H1 (cell line): ENCODE measurements at regions not wholly inside any gene's neighbourhood (a gene's known extent, or its start where the extent isn't known, plus 50 kb on each side); places are given as distances from the start of the nearest gene placed in this dataset.

Experiments used
- CTCF ChIA-PET: fragments of 300-600 bp; sonication (Branson Sonifier 250); formaldehyde crosslinking; loops from one replicate; lab custom pipeline; 2021; ENCODE audit not compliant: partially characterized antibody; lab: Charles Lee
- POLR2A ChIA-PET: fragments of 300-600 bp; sonication (Branson Sonifier 250); formaldehyde crosslinking; loops from one replicate; lab custom pipeline; 2021; ENCODE audit warnings: inconsistent platforms; ENCODE audit not compliant: partially characterized antibody; lab: Charles Lee
- DNase-seq, 2 experiments: peaks; one replicate each; pipeline versions ENCODE4 v3.0.0 to v3.0.0-alpha.2; 2010 to 2022; ENCODE audit warnings: low spot score in 2 of 2, low read depth in 1 of 2, mixed read lengths in 1 of 2
- FAIRE-seq: peaks from 2 replicates; lab custom pipeline; 2011; peaks lifted over from hg19 to GRCh38; lab: Jason Lieb, UNC
- H2AFZ ChIP-seq: 2 replicates; pipeline ENCODE4 v1.8.1; 2012; ENCODE audit warnings: low read length, inconsistent platforms
- H2AK5ac ChIP-seq: 2 replicates; pipeline ENCODE4 v1.6.1; 2013; ENCODE audit warnings: low read depth, low read length
- H2BK120ac ChIP-seq: replicated peaks from 2 replicates; pipeline ENCODE3; 2013; ENCODE audit warnings: low read depth, low read length, inconsistent platforms
- H2BK12ac ChIP-seq: 2 replicates; pipeline ENCODE4 v1.6.1; 2013; ENCODE audit warnings: low read depth, low read length
- H2BK15ac ChIP-seq: 2 replicates; pipeline ENCODE4 v1.6.1; 2013; ENCODE audit warnings: low read length
- H2BK20ac ChIP-seq: 2 replicates; pipeline ENCODE4 v1.6.1; 2013; ENCODE audit warnings: low read length
- H2BK5ac ChIP-seq: 2 replicates; pipeline ENCODE4 v1.6.1; 2013; ENCODE audit warnings: low read depth, low read length
- H3K14ac ChIP-seq: 2 replicates; pipeline ENCODE4 v1.6.1; 2013; ENCODE audit warnings: inconsistent platforms; ENCODE audit not compliant: insufficient read length
- H3K18ac ChIP-seq: 2 replicates; pipeline ENCODE4 v1.6.1; 2013; ENCODE audit warnings: low read length; ENCODE audit errors: extremely low read depth
- H3K23ac ChIP-seq: 2 replicates; pipeline ENCODE4 v1.6.1; 2013; ENCODE audit warnings: inconsistent platforms; ENCODE audit not compliant: insufficient read length
- H3K23me2 ChIP-seq: 2 replicates; pipeline ENCODE4 v1.6.1; 2013; ENCODE audit warnings: low read depth, low read length
- H3K27ac ChIP-seq: 2 replicates; pipeline ENCODE4 v1.6.1; 2011; ENCODE audit warnings: low read depth, low read length, inconsistent platforms
- H3K27me3 ChIP-seq, 4 experiments: replicated peaks in 1 of 4; 1 replicate in 1 of 4; 2 replicates in 3 of 4; pipeline versions ENCODE4 v1.6.1 to v1.8.1; 2011 to 2013; ENCODE audit warnings: low read length in 3 of 4, mild to moderate bottlenecking in 3 of 4, inconsistent platforms in 2 of 4, mixed read lengths in 2 of 4, moderate library complexity in 1 of 4; ENCODE audit not compliant: control insufficient read depth in 3 of 4, insufficient read depth in 3 of 4; ENCODE audit errors: extremely low read depth in 1 of 4
- H3K36me3 ChIP-seq, 4 experiments: 2 replicates each; pipeline versions ENCODE4 v1.6.1 to v1.8.1; 2011 to 2013; ENCODE audit warnings: mild to moderate bottlenecking in 4 of 4, low read length in 3 of 4, moderate library complexity in 2 of 4, control low read depth in 1 of 4, inconsistent platforms in 1 of 4; ENCODE audit not compliant: insufficient read depth in 4 of 4, control insufficient read depth in 2 of 4
- H3K4ac ChIP-seq: replicated peaks from 2 replicates; pipeline ENCODE3; 2013; ENCODE audit warnings: low read length, low read depth, mixed read lengths, inconsistent platforms; ENCODE audit not compliant: insufficient read length
- H3K4me1 ChIP-seq, 4 experiments: replicated peaks in 1 of 4; 1 replicate in 1 of 4; 2 replicates in 3 of 4; pipeline versions ENCODE4 v1.6.1 to v1.8.1; 2011 to 2013; ENCODE audit warnings: low read length in 3 of 4, inconsistent platforms in 2 of 4, mixed read lengths in 1 of 4; ENCODE audit not compliant: insufficient read depth in 4 of 4, control insufficient read depth in 3 of 4
- H3K4me2 ChIP-seq, 2 experiments: 2 replicates each; pipeline versions ENCODE4 v1.6.1 to v1.8.1; 2011 to 2013; ENCODE audit warnings: low read depth in 2 of 2, low read length in 2 of 2, control low read depth in 1 of 2, inconsistent platforms in 1 of 2, mild to moderate bottlenecking in 1 of 2; ENCODE audit not compliant: insufficient read depth in 1 of 2
- H3K4me3 ChIP-seq, 4 experiments: fragments of 200-600, 300-600 bp in 1 of 4; sonication (generic), shearing (Covaris generic), sonication (Bioruptor Twin) in 1 of 4; 2 replicates each; pipeline versions ENCODE4 v1.5.1 to v1.8.1; 2011 to 2016; ENCODE audit warnings: low read length in 4 of 4, low read depth in 3 of 4, control low read depth in 2 of 4, inconsistent platforms in 2 of 4, mild to moderate bottlenecking in 2 of 4, mixed read lengths in 1 of 4, moderate library complexity in 1 of 4; ENCODE audit not compliant: insufficient read depth in 2 of 4; ENCODE audit errors: extremely low read depth in 1 of 4
- H3K56ac ChIP-seq: replicated peaks from 2 replicates; pipeline ENCODE3; 2013; ENCODE audit warnings: low read depth, mild to moderate bottlenecking, mixed read lengths, low read length, inconsistent platforms; ENCODE audit not compliant: insufficient read length
- H3K79me1 ChIP-seq: 2 replicates; pipeline ENCODE4 v1.6.1; 2013; ENCODE audit warnings: low read depth, low read length, control low read depth
- H3K79me2 ChIP-seq, 2 experiments: 2 replicates each; pipeline versions ENCODE4 v1.6.1 to v1.8.1; 2012 to 2013; ENCODE audit warnings: low read length in 2 of 2, mild to moderate bottlenecking in 2 of 2, inconsistent platforms in 1 of 2; ENCODE audit not compliant: insufficient read depth in 2 of 2, control insufficient read depth in 1 of 2
- H3K9ac ChIP-seq, 4 experiments: replicated peaks in 1 of 4; 1 replicate in 1 of 4; 2 replicates in 3 of 4; pipeline versions ENCODE4 v1.6.1 to v1.8.1; 2011 to 2013; ENCODE audit warnings: low read depth in 3 of 4, low read length in 3 of 4, control low read depth in 2 of 4, mild to moderate bottlenecking in 2 of 4, moderate library complexity in 2 of 4, inconsistent platforms in 1 of 4; ENCODE audit errors: extremely low read depth in 1 of 4
- H3K9me3 ChIP-seq, 2 experiments: 2 replicates each; pipeline versions ENCODE4 v1.6.1 to v1.8.1; 2012 to 2013; ENCODE audit warnings: mild to moderate bottlenecking in 2 of 2, moderate library complexity in 2 of 2, control low read depth in 1 of 2, inconsistent platforms in 1 of 2, low read depth in 1 of 2, low read length in 1 of 2, mixed read lengths in 1 of 2; ENCODE audit not compliant: insufficient read depth in 2 of 2
- H4K20me1 ChIP-seq, 2 experiments: replicated peaks in 1 of 2; 2 replicates each; pipeline versions ENCODE3 to v1.8.1; 2011 to 2013; ENCODE audit warnings: inconsistent platforms in 2 of 2, low read length in 2 of 2, mild to moderate bottlenecking in 1 of 2; ENCODE audit not compliant: insufficient read depth in 2 of 2, control insufficient read depth in 1 of 2
- H4K5ac ChIP-seq: 2 replicates; pipeline ENCODE4 v1.6.1; 2013; ENCODE audit warnings: low read length, low read depth, mixed read lengths, inconsistent platforms; ENCODE audit not compliant: insufficient read length
- H4K8ac ChIP-seq: 2 replicates; pipeline ENCODE4 v1.8.0; 2013; ENCODE audit warnings: mild to moderate bottlenecking, moderate library complexity, low read length, inconsistent platforms; ENCODE audit not compliant: insufficient read depth; ENCODE audit errors: extremely low read depth
- H4K91ac ChIP-seq: replicated peaks from 2 replicates; pipeline ENCODE3; 2013; ENCODE audit warnings: low read length, mixed read lengths, inconsistent platforms; ENCODE audit not compliant: insufficient read length
- BCL11A ChIP-seq, 2 experiments: IDR thresholded peaks; one replicate each; pipeline ENCODE4 v1.6.1; 2011; ENCODE audit warnings: low read depth in 2 of 2, low read length in 2 of 2, mild to moderate bottlenecking in 2 of 2
- BRCA1 ChIP-seq: IDR thresholded peaks from 2 replicates; pipeline ENCODE4 v1.6.1; 2012; ENCODE audit warnings: low read depth, low read length, improper control_type of control experiment
- EGR1 ChIP-seq: IDR thresholded peaks from 2 replicates; pipeline ENCODE4 v1.6.1; 2011; ENCODE audit warnings: low read depth, low read length, borderline replicate concordance
- KDM1A ChIP-seq: fragments of 200-600, 300-600 bp; sonication (generic); IDR thresholded peaks from 2 replicates; pipeline ENCODE4 v1.7.1; 2016; ENCODE audit warnings: mild to moderate bottlenecking, low read length, borderline replicate concordance
- KDM5A ChIP-seq: fragments of 200-600 bp; IDR thresholded peaks from 2 replicates; pipeline ENCODE4 v1.7.1; 2012; ENCODE audit warnings: mild to moderate bottlenecking, low read length, inconsistent platforms, mixed read lengths
- NRF1 ChIP-seq: IDR thresholded peaks from 2 replicates; pipeline ENCODE4 v1.6.1; 2011; ENCODE audit warnings: mild to moderate bottlenecking, low read depth, low read length, improper control_type of control experiment
- POLR2A ChIP-seq, 2 experiments: IDR thresholded peaks; 1 replicate in 1 of 2; 2 replicates in 1 of 2; pipeline ENCODE4 v1.6.1; 2011; ENCODE audit warnings: low read depth in 2 of 2, low read length in 2 of 2, mild to moderate bottlenecking in 2 of 2; ENCODE audit errors: control extremely low read depth in 1 of 2
- RAD21 ChIP-seq, 2 experiments: IDR thresholded peaks in 1 of 2; conservative IDR thresholded peaks in 1 of 2; 2 replicates each; pipeline ENCODE4 v1.6.1; 2011; ENCODE audit warnings: low read depth in 2 of 2, low read length in 2 of 2, improper control_type of control experiment in 1 of 2, inconsistent platforms in 1 of 2, mild to moderate bottlenecking in 1 of 2, moderate library complexity in 1 of 2
- SIX5 ChIP-seq: IDR thresholded peaks from 2 replicates; pipeline ENCODE4 v1.6.1; 2011; ENCODE audit warnings: mild to moderate bottlenecking, low read depth, low read length
- SP4 ChIP-seq: IDR thresholded peaks from 2 replicates; pipeline ENCODE4 v1.6.1; 2012; ENCODE audit warnings: low read length, inconsistent platforms
- TBP ChIP-seq: IDR thresholded peaks from 2 replicates; pipeline ENCODE4 v1.6.1; 2011; ENCODE audit warnings: low read depth, low read length, improper control_type of control experiment
- ZNF274 ChIP-seq: IDR thresholded peaks from 2 replicates; pipeline ENCODE4 v1.7.0; 2012; ENCODE audit warnings: low read length, borderline replicate concordance; ENCODE audit errors: extremely low read depth
- WGBS, 2 experiments: shearing (Covaris generic) in 1 of 2; methylation state at CpG; one replicate each; pipeline versions ENCODE4 v1.1.6 to v1.1.7; 2013 to 2015; ENCODE audit warnings: low lambda C conversion rate in 2 of 2, mixed read lengths in 2 of 2, inconsistent platforms in 1 of 2, low coverage in 1 of 2, missing lambda C conversion rate in 1 of 2; ENCODE audit not compliant: insufficient replicate concordance in 2 of 2, insufficient coverage in 1 of 2, insufficient read length in 1 of 2; ENCODE audit errors: extremely low coverage in 1 of 2, missing lambda C conversion rate in 1 of 2; 5-methylcytosine and 5-hydroxymethylcytosine counted together
- TF ChIP-seq, protein P1 (sequence below): IDR thresholded peaks from 2 replicates; pipeline ENCODE4 v1.6.1; 2011; ENCODE audit warnings: low read depth, mild to moderate bottlenecking, low read length; ENCODE audit not compliant: insufficient read depth

DNA sequence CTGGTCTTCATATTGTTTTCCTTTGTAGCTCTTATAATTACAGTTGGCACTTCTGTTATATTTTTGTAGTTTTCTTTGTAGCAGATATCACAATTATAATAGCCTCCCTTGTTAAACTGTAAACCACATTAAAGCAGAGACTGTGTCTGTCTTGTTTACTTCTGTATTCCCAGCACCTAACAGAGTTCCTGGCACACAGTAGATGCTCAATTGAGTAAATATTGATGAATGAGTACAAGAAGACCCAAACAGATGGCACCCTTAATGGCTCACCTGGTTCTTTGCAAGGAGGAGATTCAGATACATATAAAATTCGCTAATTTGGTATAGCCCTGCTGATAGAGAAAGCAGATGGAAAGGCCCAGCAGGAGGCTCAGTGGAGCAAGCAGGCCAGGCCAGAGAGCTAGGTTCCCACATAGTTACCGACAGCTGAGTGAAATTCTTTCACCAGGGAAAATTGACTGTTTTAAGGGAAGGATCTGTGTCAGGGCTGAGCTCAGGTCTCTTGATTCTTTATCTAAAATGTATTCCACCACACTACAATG, 120.1 kb downstream of the NUP35 start:
- no peak overlapping the region for H4K5ac ChIP-seq
- H4K20me1 ChIP-seq, result no peaks in the 10 kb centered on the region
- no peaks in the 10 kb centered on the region for H3K23me2 ChIP-seq
- H3K9me3 ChIP-seq, result no peaks in the 10 kb centered on the region
- H3K4me1 ChIP-seq, result peaks cover 0 to 2% (median 0%) of the 10 kb centered on the region in 4 experiments; a peak in 1 of 7 replicates
- no peak overlapping the region for H3K18ac ChIP-seq
- DNase-seq (no peak), FAIRE-seq (peak; percentile 62)
- no peak overlapping the region for H3K4ac ChIP-seq
- H2AK5ac ChIP-seq, result no peak overlapping the region
- ChIA-PET CTCF (interaction anchor here (0.7 to 1.9 kb wide), 8 partner anchors 10 to 516 kb away, joined by 3 to 12 read pairs (median 3); no protein-coding TSS in a partner anchor), POLR2A (no interaction called here)
- H3K23ac ChIP-seq, result no peak overlapping the region
- H2BK120ac ChIP-seq, result no peak overlapping the region
- no peaks in the 10 kb centered on the region for H3K36me3 ChIP-seq
- H3K27ac ChIP-seq, result no peak overlapping the region
- no peak overlapping the region for H2BK12ac ChIP-seq
- H3K14ac ChIP-seq, result no peak overlapping the region
- H3K79me2 ChIP-seq, result no peaks in the 10 kb centered on the region
- H2AFZ ChIP-seq, result no peak overlapping the region
- WGBS, 2 experiments, result 50% methylated on average over 2 of the region's 2 CpGs; no CpG with 5 or more reads in 1 of the 2 experiments
- H3K79me1 ChIP-seq, result no peaks in the 10 kb centered on the region
- H2BK5ac ChIP-seq, result no peak overlapping the region
- no peak overlapping the region for H3K56ac ChIP-seq
- H3K4me3 ChIP-seq, result no peak overlapping the region
- H4K8ac ChIP-seq, result no peak overlapping the region
- H2BK15ac ChIP-seq, result no peak overlapping the region
- no peak overlapping the region for H2BK20ac ChIP-seq
- H4K91ac ChIP-seq, result no peak overlapping the region
- H3K27me3 ChIP-seq, result no peaks in the 10 kb centered on the region
- no peak overlapping the region for H3K9ac ChIP-seq
- no peak overlapping the region for H3K4me2 ChIP-seq
- TF ChIP-seq KDM1A, result no peak
- no peak for TF ChIP-seq BRCA1
- peak; percentile 14 to 27; a peak in 2 of 4 replicates for TF ChIP-seq RAD21 (IDR thresholded peaks at IDR 0.05 in 1 of 2, conservative IDR thresholded peaks at IDR 0.05 in 1 of 2; ENCODE audit: low read depth in 2 of 2, low read length in 2 of 2)
- no peak for TF ChIP-seq TBP
- TF ChIP-seq ZNF274, result no peak
- TF ChIP-seq SIX5, result no peak
- no peak for TF ChIP-seq KDM5A
- no peak for TF ChIP-seq NRF1
- no peak for TF ChIP-seq SP4
- TF ChIP-seq BCL11A (IDR thresholded peaks at IDR 0.05; ENCODE audit: low read depth in 2 of 2, low read length in 2 of 2), result no peak
- TF ChIP-seq, protein P1, sequence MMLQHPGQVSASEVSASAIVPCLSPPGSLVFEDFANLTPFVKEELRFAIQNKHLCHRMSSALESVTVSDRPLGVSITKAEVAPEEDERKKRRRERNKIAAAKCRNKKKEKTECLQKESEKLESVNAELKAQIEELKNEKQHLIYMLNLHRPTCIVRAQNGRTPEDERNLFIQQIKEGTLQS, result no peak
- no peak for TF ChIP-seq POLR2A (IDR thresholded peaks at IDR 0.05; ENCODE audit: control extremely low read depth in 1 of 2, low read depth in 2 of 2, low read length in 2 of 2)
- no peak for TF ChIP-seq EGR1
